A673 (cell line): ENCODE measurements at regions not wholly inside any gene's neighbourhood (a gene's known extent, or its start where the extent isn't known, plus 50 kb on each side); places are given as distances from the start of the nearest gene placed in this dataset.

ENCODE experiments used
- EZH2 ChIP-seq: fragments of 200-600 bp; sonication (generic); IDR thresholded peaks from 2 replicates; pipeline ENCODE4 v1.6.1; 2017; ENCODE audit warnings: borderline replicate concordance, low read depth, mild to moderate bottlenecking, mixed read lengths, antibody characterized with exemption, low read length; ENCODE audit not compliant: poor library complexity, severe bottlenecking
- TF ChIP-seq, protein P1 (sequence below): fragments of 300-800, 200-600 bp; sonication (generic); conservative IDR thresholded peaks from 2 replicates; pipeline ENCODE4 v1.5.1; 2017; ENCODE audit warnings: low read depth, mild to moderate bottlenecking, antibody characterized with exemption, low read length, moderate library complexity, mixed read lengths

DNA sequence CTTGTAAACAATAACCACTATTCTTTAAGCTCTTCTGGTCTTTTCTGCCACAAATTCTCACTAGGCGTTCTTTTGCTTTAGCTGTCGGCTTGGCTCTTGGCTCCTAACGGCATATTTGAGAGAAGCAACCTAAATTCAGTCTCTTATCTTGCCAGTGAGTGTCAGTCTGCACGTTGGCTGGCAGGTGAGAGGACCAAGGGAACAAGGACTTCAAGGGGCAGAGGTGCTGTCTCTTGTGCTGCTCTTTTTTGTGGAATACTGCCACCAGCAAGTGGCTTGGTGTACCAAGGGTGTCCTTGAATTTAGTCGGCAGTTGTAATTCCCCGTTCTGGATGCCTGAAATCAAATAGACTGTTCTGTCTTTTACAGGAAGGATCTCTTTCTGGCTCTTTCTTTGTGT, 77.8 kb upstream of the SLC4A4 start:
- TF ChIP-seq, protein P1, sequence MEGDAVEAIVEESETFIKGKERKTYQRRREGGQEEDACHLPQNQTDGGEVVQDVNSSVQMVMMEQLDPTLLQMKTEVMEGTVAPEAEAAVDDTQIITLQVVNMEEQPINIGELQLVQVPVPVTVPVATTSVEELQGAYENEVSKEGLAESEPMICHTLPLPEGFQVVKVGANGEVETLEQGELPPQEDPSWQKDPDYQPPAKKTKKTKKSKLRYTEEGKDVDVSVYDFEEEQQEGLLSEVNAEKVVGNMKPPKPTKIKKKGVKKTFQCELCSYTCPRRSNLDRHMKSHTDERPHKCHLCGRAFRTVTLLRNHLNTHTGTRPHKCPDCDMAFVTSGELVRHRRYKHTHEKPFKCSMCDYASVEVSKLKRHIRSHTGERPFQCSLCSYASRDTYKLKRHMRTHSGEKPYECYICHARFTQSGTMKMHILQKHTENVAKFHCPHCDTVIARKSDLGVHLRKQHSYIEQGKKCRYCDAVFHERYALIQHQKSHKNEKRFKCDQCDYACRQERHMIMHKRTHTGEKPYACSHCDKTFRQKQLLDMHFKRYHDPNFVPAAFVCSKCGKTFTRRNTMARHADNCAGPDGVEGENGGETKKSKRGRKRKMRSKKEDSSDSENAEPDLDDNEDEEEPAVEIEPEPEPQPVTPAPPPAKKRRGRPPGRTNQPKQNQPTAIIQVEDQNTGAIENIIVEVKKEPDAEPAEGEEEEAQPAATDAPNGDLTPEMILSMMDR, result no peak
- no peak for TF ChIP-seq EZH2
